Type B pancreatic cell (in vitro differentiated cells): ENCODE measurements at regions not wholly inside any gene's neighbourhood (a gene's known extent, or its start where the extent isn't known, plus 50 kb on each side); places are given as distances from the start of the nearest gene placed in this dataset.

ENCODE experiments used
- DNase-seq: peaks from one replicate; pipeline ENCODE4 v3.0.0; 2021; ENCODE audit warnings: mixed read lengths; ENCODE audit not compliant: unreplicated experiment; ENCODE audit errors: extremely low spot score
- H3K27ac Mint-ChIP-seq: 2 replicates; pipeline ENCODE4 v1.8.0; 2021; ENCODE audit warnings: mild to moderate bottlenecking, mixed read lengths
- H3K27me3 Mint-ChIP-seq: 2 replicates; pipeline ENCODE4 v1.8.0; 2021; ENCODE audit warnings: mixed read lengths
- H3K36me3 Mint-ChIP-seq: 2 replicates; pipeline ENCODE4 v1.8.0; 2021; ENCODE audit warnings: mixed read lengths
- H3K4me1 Mint-ChIP-seq: one replicate; pipeline ENCODE4 v1.8.0; 2021; ENCODE audit warnings: mixed read lengths; ENCODE audit not compliant: unreplicated experiment
- H3K4me3 Mint-ChIP-seq: 2 replicates; pipeline ENCODE4 v1.8.0; 2021; ENCODE audit warnings: mild to moderate bottlenecking, mixed read lengths
- H3K9me3 Mint-ChIP-seq: 2 replicates; pipeline ENCODE4 v1.8.0; 2021; ENCODE audit warnings: mixed read lengths
- TF ChIP-seq, protein P1 (sequence below): fragments of 200-600 bp; sonication (generic); conservative IDR thresholded peaks from 2 replicates; pipeline ENCODE4 v1.5.0; 2021; ENCODE audit warnings: antibody characterized with exemption, mild to moderate bottlenecking

DNA sequence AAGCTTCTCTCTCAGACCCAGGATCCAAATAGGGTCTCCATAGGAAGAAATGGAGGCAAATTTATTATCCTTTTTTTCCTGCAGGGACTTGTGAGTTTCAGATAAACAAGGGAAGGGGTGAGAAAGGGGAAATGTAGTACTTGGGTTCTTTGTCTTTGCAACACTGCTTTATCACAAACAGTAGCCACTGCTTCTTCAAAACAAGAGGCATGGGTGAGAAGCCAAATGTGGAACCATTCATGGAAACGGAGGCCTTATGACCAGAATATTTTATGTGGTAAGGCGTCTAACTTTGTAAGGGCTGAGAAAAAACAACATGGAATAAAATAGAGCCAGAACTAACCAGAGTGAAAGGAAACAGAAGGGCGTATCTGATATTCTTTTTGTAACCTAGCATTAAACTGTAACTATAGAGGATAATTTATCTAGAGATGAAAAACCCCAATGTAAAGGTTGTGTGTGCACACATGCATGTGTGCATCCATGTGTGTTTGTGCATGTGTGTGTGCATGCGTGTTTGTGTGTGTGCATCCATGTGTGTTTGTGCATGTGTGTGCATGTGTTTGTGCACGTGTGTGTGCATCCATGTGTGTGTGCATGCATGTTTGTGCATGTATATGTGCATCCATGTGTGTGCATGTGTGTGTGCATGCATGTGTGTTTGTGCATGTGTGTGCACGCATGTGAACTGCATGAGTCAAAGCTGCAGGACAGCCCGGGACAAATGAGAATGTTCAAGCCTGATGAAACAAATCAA lies 143.3 kb upstream of the SMLR1 start:
- H3K36me3 Mint-ChIP-seq: no peaks in the 10 kb centered on the region
- DNase-seq: no peak
- H3K27me3 Mint-ChIP-seq: peaks cover 5% of the 10 kb centered on the region
- no peak overlapping the region for H3K4me3 Mint-ChIP-seq
- no peak overlapping the region for H3K27ac Mint-ChIP-seq
- no peaks in the 10 kb centered on the region for H3K4me1 Mint-ChIP-seq
- TF ChIP-seq, protein P1, sequence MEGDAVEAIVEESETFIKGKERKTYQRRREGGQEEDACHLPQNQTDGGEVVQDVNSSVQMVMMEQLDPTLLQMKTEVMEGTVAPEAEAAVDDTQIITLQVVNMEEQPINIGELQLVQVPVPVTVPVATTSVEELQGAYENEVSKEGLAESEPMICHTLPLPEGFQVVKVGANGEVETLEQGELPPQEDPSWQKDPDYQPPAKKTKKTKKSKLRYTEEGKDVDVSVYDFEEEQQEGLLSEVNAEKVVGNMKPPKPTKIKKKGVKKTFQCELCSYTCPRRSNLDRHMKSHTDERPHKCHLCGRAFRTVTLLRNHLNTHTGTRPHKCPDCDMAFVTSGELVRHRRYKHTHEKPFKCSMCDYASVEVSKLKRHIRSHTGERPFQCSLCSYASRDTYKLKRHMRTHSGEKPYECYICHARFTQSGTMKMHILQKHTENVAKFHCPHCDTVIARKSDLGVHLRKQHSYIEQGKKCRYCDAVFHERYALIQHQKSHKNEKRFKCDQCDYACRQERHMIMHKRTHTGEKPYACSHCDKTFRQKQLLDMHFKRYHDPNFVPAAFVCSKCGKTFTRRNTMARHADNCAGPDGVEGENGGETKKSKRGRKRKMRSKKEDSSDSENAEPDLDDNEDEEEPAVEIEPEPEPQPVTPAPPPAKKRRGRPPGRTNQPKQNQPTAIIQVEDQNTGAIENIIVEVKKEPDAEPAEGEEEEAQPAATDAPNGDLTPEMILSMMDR: no peak
- peaks cover under 1% of the 10 kb centered on the region for H3K9me3 Mint-ChIP-seq

DNA sequence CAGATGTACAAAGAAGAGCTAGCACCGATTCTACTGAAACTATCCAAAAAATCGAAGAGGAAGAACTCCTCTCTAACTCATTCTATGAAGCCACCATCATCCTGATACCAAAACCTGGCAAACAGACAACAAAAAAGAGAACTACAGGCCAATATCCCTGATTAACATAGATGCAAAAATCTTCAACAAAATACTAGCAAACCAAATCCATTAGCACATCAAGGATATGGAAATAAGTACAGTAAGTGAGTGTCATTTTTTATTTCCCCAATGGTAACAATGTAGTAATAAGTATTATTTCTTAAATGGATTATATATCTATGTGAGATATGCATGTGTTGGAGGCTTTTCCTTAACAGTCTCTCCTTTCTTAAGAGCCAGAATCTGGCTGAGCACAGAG lies 134.5 kb upstream of the SMLR1 start:
- H3K9me3 Mint-ChIP-seq: no peaks in the 10 kb centered on the region
- H3K36me3 Mint-ChIP-seq: no peaks in the 10 kb centered on the region
- peaks cover 4% of the 10 kb centered on the region for H3K27me3 Mint-ChIP-seq
- TF ChIP-seq, protein P1: no peak
- H3K27ac Mint-ChIP-seq: no peak overlapping the region
- H3K4me3 Mint-ChIP-seq: no peak overlapping the region
- no peaks in the 10 kb centered on the region for H3K4me1 Mint-ChIP-seq
- no peak for DNase-seq

DNA sequence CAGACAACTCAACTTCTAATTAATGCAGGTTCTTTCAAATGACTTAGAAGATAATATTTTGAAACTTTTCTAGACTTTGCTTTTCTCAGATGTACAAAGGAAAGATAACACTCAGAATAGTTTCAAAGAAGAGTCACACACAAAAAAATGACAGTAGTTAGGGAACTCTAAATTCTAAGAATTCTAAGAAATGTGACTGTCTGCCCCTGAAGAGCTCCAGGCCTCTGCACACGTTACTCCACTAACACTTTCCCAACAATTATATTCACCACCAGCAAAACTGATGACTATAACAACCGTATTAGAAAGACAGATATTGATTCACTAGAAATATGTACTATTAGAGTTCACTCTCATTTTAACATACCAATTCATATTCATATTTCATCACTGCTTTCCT lies 133.3 kb upstream of the SMLR1 start:
- Mint-ChIP-seq H3K9me3 (no peaks in the 10 kb centered on the region), H3K4me1 (no peaks in the 10 kb centered on the region), H3K36me3 (no peaks in the 10 kb centered on the region), H3K27ac (no peak overlapping the region), H3K27me3 (peaks cover 4% of the 10 kb centered on the region), H3K4me3 (no peak overlapping the region)
- TF ChIP-seq, protein P1: no peak
- no peak for DNase-seq

DNA sequence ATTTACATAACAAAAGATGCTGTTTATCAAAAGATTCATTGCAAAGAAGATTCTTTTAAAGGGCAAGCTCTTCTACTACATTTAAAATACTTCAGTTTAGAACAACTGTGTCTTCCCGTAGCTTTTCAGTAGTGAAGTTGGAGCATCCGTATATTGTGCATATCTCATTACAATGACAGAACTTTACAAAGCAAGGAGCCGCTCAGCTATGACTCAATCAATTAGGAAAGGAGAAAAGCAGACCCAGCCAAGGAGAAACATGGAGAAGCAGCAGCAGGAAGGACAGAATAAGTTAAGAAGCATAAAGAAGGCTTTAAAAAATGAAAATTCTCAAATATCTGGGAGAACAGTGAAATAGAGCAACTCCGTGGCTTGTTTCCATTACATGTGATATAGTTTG lies 132.6 kb upstream of the SMLR1 start:
- Mint-ChIP-seq H3K27me3 (peaks cover 4% of the 10 kb centered on the region), H3K36me3 (no peaks in the 10 kb centered on the region), H3K4me3 (no peak overlapping the region), H3K27ac (no peak overlapping the region), H3K9me3 (no peaks in the 10 kb centered on the region), H3K4me1 (no peaks in the 10 kb centered on the region)
- DNase-seq: no peak
- TF ChIP-seq, protein P1: no peak

DNA sequence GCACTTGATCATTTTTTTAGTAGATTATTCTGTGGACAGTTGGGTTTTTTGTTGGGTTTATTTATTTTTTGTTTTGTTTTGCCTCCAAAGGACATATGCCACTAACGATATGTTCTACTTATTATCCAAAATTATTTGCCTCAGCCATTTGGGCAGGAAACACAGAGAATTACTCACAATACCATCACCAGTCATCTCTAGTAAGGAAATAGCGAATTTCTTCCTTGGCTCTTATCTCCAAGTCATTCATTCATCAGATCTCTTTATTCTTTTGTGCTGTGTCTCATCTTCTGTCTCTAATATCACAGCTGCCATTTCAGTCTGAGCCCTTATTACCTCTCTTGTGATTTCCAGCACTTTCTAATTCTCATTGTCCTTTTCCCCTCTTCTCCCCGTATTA lies 130.4 kb upstream of the SMLR1 start:
- TF ChIP-seq, protein P1: no peak
- no peaks in the 10 kb centered on the region for H3K4me1 Mint-ChIP-seq
- H3K36me3 Mint-ChIP-seq: no peaks in the 10 kb centered on the region
- H3K27me3 Mint-ChIP-seq: peaks cover 4% of the 10 kb centered on the region
- no peaks in the 10 kb centered on the region for H3K9me3 Mint-ChIP-seq
- no peak overlapping the region for H3K4me3 Mint-ChIP-seq
- DNase-seq: no peak
- no peak overlapping the region for H3K27ac Mint-ChIP-seq
